Activated CD4-positive, alpha-beta T cell treated with anti-CD3 and anti-CD28 coated beads for 1 hour (primary cell): ENCODE measurements at regions not wholly inside any gene's neighbourhood (a gene's known extent, or its start where the extent isn't known, plus 50 kb on each side); places are given as distances from the start of the nearest gene placed in this dataset.
"Not testable (repeated sequence)": the region's sequence is repeated elsewhere in the genome, so short reads cannot be mapped to it uniquely, and the experiment has no call there.

Source experiments
- DNase-seq: peaks from one replicate; pipeline ENCODE4 v3.0.0-alpha.2; 2020

DNA sequence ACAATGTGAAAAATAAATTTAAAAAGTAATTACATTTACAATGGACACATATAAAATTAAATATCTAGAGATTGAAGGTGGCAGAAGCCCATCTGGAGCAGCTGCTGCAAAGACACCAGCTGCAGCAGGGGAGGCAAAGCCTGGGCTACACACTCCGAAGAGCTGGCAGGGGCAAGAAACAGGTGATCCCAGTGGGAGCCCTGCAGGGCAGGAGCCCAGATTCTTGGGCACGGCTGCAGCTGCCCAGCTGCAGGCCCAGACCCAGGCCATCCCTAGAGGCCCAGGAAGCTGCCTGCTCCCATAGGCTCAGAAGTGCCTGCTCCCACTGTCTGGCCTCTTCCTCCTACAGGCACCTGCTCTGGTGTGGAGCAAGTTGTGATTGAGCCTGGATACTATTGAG is 1547.9 kb upstream of the SPRY2 start:
- DNase-seq: no peak

DNA sequence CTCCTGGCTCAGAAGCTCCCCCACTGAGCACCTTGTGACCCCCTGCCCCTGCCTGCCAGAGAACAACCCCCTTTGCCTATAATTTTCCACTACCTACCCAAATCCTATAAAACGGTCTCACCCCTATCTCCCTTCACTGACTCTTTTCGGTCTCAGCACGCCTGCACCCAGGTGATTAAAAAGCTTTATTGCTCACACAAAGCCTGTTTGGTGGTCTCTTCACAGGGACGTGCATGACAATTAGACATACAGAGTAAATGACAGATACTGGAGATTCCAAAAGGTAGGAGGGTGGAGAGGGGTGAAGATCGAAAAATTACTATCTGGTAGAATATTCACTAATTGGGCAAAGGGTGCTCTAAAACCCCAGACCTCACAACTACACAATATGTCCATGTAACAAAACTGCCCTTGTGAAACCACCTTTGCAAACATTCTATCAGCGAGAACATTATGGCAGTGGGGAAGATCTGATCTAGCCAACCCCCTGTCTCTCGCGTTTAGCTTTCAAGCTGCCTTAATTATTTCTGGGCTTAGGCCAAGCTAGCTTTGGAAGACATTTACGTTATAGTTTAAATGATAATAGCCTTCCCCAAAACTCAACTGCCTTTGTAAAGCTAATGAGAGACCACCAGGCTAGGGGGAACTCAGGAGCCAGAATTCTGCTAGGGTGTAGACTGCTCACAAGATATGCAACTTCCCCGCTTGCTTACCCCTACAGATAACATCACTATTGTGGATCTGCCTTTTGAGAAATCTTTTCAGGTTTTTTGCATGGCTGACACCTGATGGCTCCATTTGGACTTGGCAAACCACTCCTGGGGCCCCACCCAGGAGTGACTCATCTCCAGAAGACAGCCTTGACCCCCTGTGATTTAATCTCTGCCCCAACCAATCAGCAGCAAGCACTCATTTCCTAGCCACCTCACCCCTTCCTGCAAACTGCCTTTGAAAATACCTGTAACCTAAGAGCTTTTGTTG is 1534.0 kb upstream of the SPRY2 start:
- DNase-seq: no peak

DNA sequence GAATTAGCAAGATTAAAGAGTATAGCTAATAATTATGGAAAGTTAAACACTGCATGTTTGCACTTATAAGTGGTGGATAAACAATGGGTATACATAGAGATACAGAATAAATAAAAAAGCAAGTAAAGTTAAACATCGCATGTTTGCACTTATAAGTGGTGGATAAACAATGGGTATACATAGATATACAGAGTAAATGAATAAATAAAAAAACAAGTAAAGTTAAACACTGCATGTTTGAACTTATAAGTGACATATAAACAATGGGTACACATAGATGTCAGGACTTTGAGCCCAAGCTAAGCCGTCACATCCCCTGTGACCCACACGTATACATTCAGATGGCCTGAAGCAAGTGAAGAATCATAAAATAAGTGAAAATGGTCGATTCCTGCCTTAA is 1533.3 kb upstream of the SPRY2 start:
- no peak for DNase-seq

DNA sequence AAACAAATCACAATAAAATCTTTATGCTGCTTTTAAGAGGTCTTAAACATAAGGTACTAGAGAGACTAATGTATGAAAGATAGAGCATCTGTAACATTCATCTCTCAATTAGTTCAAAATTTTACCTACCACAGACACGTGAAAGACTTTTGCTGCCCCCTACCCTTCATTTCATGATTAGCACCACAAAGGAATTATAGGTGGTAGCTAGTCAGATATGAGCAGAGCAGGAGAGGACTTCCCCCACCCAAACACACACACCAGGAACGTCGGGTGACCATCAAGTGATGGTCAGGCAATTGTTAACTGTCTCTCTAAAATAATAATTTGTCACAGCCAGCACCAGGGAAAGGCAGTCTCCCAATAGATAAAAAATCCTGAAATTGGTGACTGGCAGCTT is 1531.7 kb upstream of the SPRY2 start:
- no peak for DNase-seq

DNA sequence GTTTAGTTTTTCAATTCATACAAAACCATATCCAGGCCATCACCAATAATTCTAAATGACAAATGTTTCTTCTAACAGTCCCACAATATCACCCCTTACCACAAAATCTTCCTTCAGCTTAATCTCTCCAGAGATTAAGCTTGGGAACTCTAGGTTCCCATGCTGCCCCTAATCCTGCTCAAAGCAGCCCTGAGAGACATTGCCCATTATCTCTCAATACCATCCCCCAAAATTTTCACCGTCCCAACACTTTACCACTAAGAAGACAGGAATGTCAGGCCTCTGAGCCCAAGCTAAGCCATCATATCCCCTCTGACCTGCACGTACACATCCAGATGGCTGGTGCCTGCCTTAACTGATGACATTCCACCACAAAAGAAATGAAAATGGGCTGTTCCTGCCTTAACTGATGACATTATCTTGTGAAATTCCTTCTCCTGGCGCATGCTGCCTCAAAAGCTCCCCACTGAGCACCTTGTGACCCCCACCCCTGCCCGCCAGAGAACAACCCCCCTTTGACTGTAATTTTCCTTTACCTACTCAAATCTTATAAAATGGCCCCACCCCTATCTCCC is 1530.9 kb upstream of the SPRY2 start:
- DNase-seq: not testable (repeated sequence)

DNA sequence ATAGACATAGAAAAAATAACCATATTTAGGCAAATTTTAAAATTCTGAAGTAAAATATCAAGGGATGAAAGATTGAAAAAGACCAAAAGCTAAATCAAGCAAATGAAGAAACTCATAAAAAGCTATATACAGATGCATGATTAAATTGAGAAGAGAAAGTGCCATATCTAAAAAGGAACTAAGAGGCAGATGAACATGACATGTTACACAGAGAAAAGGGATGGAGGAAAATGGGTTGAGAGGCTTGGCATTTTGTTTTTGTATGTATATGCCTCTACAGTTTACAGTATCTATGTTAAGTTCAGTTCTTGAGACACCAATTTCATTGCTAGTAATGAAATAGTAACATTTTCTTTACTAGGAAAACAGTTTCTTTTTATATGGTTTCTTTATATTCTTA is 1507.4 kb upstream of the SPRY2 start:
- DNase-seq: no peak

DNA sequence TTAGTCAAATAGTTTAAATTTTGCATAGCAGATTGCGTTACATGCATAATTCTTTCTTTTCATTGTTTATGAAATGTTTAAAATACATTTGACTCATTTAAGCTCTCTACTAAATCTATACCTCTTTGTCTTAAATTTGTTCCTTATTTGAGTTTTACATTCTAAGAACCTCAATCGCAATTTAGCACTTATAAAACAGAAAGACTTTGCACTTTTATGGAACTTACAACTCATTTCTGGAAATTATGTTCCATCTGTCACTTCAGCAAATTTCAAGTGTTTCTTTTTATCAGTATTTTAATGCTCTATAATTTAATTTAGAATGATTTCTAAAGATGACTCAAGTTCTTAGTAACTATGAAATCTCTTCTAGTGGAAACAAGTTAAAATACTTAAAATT is 1505.8 kb upstream of the SPRY2 start:
- DNase-seq: no peak

DNA sequence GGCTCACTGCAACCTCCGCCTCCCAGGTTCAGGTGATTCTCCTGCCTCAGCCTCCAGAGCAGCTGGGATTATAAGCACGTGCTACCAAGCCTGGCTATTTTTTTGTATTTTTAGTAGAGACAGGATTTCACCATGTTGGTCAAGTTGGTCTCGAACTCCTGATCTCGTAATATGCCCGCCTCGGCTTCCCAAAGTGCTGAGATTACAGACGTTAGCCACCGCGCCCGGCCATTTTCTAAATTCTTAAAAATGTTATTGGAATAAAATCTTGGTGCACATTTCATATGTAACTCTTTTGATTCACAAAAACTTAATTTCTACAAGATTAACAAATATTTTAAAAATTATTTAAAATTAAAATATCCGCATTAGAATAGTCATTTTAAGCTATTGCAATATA is 1480.3 kb upstream of the SPRY2 start:
- no peak for DNase-seq

DNA sequence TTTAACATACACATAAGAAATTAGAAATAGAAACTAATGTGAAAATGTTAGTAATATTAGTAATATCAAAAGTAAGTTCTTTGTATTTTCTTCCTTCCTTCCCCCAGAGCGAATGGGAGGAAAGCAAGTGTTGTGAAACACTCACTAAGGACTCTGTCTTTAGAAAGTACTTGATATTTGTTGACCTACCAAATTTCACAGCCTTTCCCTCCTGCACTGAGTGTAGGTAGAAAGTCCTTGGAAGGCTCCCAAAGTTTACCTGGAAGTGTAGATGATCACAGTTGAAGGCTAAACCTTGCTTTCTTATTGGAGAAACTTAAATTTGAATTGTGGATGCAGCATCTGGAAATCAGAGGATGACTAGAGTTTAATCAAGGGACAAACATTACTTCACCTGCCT is 1459.5 kb upstream of the SPRY2 start:
- no peak for DNase-seq

DNA sequence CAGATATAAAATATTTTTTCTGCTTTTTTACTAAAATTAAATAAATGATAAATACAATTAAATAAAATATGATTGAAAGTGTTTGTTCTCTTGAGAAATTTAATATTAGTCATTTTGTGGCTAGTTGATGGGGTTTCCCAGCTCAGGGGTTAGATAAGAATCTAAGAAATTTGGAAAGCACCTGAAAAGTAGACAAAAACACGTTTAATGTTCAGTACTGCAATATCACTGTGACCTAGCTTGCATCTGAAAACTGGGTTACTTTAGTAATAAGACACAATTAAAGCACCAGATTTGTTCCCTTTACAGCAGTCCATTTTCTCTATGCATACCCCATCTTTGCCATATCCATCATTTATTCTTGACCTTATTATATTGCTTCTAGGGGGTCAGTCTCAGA is 1454.8 kb upstream of the SPRY2 start:
- no peak for DNase-seq

DNA sequence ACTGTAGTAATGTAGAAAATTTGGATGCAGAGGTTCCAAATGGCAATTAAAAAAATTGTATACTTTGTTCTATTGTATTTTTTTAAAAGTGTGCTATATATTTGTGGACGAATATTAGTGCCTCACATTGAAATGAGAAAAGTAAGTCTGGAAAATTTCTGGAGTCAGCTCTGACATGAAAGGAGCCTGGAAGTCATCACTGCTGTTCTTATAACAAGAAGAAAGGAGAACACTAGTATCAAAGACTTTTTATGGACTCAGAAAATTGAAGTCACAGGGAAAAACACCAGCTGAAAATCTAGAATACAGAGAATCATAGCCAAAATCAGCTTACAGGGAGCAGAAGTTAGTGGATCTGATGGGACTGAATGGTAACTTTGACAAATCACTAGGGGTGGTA is 1450.7 kb upstream of the SPRY2 start:
- DNase-seq: no peak

DNA sequence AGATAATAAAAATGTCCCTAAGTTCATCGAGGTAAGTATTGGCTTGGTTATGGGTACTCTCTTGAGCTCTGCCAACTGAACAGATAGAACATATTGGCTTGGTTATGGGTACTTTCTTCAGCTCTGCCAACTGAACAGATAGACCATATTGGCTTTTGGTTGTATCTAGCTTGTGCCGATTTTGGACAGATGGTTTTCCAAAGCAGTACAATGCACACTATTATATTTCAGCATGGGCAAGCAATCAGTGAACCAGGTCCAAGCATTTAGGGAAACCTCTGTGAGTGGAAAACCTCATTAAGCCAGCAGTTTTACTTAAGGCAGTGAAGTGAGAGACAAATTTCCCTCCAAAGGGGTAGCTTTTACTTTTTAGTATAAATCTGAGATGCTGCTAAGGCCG is 1440.5 kb upstream of the SPRY2 start:
- DNase-seq: no peak

DNA sequence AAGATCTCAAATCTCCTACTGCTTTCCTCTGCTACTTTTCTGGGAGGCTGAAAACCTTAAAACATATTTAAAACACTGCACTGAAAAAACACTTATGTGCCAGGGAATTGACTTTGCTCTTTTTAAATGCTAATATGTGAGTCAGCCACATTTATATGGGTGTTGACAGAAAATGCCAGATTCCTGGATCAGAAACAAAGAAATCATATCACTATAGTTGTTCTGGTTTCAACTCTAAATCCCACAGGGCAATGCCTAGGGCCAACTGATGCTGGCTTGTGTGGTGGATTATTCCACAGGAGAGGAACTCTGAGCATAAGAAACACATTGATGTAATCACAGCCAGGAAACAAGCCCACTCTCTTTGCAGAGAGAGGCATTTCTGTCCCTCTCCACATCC is 1439.0 kb upstream of the SPRY2 start:
- DNase-seq: no peak

DNA sequence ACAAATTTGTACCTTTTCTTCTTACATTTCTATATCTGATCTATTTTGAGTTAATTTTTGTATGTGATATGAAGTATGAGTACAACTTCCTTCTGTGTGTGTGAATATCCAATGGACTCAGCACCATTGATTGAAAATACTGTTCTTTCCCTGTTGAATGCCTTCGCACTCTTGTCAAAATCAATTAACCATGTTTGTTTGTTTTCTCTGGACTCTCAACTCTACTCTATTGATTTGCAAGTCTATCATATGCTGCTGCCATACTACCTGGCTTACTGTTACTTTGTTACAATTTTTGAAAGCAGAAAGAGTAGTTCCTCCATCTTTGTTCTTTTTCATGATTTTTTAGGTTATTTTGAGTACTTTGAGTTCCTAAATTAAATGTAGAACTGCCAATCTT is 1437.4 kb upstream of the SPRY2 start:
- no peak for DNase-seq

DNA sequence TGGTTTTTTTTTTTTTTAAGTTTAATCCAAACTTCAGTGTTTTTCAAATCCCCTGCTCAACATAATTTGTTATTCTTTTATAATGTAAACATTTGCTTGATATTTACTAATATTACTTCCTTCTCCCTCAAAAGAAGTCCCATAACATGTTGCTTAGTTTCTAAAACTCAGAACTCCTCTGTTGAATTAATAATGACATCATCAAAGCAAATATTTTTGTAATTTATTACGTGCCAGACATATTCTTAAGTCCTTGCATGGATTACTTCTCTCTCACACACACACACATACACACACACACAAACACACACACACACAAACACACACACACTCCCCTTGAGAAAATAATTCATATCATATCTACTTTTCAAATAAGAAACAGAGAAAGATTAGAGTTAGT is 1432.3 kb upstream of the SPRY2 start:
- no peak for DNase-seq

DNA sequence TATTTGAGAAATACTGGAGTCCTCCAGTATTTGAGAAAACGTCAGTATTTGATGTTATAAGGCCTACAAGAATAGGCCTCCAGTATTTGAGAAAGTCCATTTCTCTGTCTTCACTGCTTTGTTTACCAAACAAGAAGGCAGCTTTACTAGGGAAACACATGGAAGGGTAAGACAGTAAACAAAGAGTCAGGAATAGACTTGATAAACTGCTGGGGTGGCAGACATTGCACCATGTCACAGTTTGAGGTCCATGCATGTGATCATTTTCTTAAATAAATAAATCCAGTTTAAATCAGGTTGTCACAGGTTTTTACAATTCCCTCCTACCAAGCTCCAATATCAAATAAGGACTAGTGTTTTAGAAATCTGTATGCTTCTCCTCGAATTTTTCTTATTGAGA is 1431.0 kb upstream of the SPRY2 start:
- no peak for DNase-seq

DNA sequence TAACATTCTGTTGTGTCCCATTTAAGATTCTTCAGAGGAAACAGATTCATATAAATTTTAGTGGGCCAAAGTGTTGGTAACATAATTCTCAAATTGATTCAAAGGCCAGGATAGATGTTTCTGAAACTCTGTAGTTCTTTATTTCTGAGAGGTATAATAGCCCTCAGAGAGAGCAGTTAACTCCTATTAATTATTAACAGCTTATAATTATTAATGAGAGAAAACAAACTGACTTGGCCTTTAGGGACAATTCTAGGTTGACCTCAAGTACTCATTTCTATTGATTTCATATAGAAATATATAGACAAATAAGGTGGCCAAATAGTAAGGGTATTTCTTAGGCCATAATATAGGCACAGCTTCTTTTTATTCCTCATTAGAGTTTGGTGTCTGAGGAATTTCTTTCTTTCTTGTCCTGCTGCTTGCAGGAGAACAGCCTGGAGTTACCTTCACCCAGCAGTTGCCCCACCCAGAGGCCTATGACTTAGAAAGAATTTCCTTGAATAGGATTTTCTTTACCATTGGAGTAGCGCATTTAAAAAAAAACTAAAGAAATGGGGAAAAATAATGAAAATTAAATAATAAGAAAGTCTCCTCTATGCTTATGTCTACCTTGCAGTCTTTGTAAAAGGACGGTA is 1430.1 kb upstream of the SPRY2 start:
- DNase-seq: no peak

DNA sequence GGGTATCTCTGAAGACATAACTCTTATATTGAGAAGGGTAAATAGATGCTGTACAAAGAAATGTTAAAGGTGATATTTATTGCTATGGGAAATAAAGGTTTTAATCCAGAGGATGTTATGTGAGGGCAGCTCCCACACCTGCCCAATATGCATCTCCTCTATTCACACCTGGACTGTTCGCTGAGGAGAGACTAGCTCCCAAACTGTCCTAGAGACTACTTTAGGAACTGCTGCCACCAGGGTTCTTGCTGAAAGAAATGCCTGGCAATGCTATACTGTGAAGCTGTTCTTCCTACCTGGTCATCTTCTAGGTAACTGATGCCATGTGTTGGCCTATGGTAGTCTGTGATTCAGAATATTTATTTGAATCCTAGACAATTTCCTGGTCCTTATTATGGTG is 1421.5 kb upstream of the SPRY2 start:
- DNase-seq: no peak

DNA sequence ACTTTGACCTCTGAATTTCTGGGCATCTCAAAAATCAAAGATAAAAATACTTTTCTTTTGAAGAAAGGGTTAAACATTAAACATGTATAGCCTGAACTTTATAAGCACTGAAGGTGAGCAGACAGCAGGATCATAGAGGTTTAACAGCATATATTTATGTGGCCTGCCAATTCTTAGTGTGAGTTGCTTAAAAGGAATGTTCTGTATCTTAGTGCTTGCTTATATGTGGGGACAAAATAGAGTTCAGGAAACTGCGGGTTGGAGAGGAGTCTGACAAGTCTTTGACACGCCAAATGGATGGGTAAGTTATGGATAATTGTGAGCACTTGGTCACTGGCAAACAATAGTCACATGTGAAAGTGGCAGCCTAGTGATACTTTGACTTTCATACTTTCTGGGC is 1419.4 kb upstream of the SPRY2 start:
- no peak for DNase-seq

DNA sequence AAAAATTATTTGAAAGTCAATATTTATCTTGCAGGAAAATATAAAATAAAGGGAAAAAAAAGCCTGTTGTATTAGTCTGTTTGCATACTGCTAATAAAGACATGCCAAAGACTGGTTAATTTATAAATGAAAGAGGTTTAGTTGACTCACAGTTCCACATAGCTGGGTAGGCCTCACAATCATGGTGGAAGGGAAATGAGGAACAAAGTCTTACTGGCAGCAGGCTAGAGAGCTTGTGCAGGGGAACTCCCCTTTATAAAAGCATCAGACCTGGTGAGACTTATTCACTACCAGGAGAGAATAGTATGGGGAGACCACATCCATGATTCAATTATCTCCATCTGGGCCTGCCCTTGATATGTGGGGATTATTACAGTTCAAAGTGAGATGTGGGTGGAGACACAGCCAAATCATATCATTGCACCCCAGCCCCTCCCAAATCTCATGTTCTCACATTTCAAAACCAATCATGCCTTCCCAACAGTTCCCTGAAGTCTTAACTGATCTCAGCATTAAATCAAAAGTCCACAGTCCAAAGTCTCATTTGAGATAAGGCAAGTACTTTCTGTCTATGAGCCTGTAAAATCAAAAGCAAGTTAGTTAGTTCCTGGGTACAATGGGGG is 1416.5 kb upstream of the SPRY2 start:
- no peak for DNase-seq

DNA sequence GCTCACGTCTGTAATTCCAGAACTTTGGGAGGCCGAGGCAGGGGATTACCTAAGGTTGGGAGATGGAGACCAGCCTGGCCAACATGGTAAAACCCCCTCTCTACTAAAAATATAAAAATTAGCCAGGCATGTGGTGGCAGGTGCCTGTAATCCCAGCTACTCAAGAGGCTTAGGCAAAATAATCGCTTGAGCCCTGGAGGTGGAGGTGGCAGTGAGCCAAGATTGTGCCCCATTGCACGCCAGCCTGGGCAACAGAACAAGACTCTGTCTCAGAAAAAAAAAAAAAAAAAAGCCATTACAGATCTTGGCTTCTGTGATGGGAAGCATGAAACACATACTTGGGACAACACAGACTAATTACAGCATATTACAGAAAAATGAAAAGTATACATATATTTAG is 1404.5 kb upstream of the SPRY2 start:
- DNase-seq: no peak

DNA sequence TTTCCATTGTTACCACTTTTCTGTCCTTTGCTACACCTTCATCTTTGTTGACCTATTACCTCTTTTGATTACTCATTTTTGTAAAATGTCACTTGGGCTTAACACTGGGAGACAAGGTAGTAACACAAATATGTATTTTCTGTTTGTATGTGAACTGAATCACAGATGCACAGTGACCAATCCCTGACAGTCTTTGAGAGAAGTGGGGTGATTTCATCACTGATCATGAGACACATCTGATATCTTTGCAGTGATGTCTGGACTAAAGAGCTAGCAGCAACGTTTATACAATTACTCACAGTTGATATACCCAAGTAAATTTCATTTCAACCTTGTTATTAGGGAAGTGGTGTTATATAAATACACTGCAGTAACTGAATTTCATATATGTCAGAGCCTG is 1397.4 kb upstream of the SPRY2 start:
- DNase-seq: no peak

DNA sequence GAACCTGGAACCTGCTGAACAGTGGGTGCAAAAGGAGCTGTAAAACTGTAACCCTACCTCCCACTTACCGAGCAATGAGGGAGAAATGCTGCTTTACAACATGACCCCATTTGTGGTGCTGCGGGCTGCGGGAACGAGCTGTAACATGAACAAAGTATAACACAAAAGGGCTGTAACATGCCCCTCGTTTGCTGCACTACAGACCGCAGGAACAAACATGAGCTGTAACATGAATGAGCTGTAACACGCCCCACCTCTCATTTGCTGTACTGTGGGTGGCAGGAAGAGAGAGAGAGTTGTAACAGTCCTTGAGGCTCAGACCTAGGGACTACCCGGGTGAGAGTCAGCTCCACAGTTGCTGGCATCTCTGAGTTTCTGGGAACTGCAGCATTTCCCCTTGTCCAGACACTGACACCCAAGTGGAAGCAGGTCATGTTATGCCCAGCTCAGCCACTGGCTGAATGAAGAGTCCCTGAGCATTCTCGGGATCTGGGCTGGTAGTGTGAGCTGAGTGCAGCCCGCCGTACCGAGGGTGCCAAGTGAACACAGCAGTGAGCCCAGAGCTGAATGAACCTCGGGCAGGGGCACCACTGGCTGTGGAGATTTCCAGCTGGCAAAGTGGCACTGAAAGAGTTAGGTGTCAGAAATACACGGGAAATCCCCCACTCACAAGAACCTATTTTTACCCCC is 1385.3 kb upstream of the SPRY2 start:
- no peak for DNase-seq
